Upper lobe of left lung (tissue), 4 donors: ENCODE measurements at regions not wholly inside any gene's neighbourhood (a gene's known extent, or its start where the extent isn't known, plus 50 kb on each side); places are given as distances from the start of the nearest gene placed in this dataset.

Source experiments
- EP300 ChIP-seq, 4 donors: sonication (generic); formaldehyde crosslinking; IDR thresholded peaks; one replicate each; pipeline ENCODE4 v1.5.1; 2017; ENCODE audit warnings: antibody characterized with exemption in 4 of 4, control low read depth in 2 of 4
- POLR2A ChIP-seq, 4 donors: fragments of 450-650 bp; IDR thresholded peaks; one replicate each; pipeline ENCODE4 v1.5.1; 2016 to 2017; ENCODE audit warnings: antibody characterized with exemption in 4 of 4, mild to moderate bottlenecking in 2 of 4

- TF ChIP-seq POLR2A (IDR thresholded peaks at IDR 0.05) (no peak), EP300 (IDR thresholded peaks at IDR 0.05) (no peak)
Measured at GRCh38 chr22:48534395-48534958, 1293.2 kb downstream of the BRD1 start.
